COLO668 (cell line): ENCODE measurements at regions not wholly inside any gene's neighbourhood (a gene's known extent, or its start where the extent isn't known, plus 50 kb on each side); places are given as distances from the start of the nearest gene placed in this dataset.
"Not testable (repeated sequence)": the region's sequence is repeated elsewhere in the genome, so short reads cannot be mapped to it uniquely, and the experiment has no call there.

Experiments used
- DNase-seq: peaks from one replicate; lab custom pipeline; 2025; ENCODE audit not compliant: unreplicated experiment; lab: John Stamatoyannopoulos, UW

DNA sequence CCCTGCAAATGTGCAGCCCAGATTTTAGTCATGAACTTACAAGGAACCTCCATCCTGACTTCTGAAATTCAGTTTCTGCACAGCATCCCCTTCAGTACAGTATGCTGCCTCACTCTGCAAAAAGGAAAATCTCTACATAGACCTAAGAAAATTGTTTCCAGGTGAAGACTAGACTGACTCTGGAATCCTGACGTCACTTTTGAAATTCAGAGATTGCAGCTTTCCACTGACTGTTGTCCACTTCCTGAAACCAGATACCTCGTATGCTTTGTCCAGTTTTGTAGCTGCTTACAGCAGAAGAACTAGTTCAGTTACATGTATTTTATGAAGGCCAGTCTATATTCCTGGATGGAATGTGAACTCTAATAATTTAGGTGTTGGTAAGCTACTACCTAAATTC is 629.3 kb upstream of the ST8SIA4 start:
- DNase-seq = no peak

DNA sequence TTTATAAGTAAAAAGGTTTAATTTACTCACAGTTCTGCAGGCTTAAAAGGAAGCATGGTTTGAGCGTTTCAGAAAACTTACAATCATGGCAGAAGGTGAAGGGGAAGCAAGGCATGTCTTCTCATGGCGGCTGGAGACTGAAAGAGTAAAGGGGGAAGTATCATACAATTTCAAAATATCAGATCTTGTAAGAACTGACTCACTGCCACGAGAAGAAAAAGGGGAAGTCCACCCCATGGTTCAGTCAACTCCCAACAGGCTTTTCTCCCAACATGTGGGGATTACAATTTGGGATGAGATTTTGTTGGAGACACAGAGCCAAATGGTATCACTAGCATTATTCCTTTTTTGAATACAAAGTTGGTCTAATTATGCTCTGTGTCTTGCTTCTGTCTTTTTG is 627.9 kb upstream of the ST8SIA4 start:
- no peak for DNase-seq

DNA sequence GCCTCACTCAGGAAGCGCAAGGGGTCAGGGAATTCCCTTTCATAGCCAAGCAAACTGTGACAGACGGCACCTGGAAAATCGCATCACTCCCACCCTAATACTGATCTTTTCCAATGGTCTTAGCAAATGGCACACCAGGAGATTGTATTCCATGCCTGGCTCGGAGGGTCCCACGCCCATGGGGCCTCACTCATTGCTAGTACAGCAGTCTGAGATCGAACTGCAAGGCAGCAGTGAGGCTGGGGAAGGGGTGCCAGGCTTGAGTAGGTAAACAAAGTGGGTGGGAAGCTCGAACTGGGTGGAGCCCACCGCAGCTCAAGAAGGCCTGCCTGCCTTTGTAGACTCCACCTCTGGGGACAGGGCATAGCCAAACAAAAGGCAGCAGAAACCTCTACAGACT is 626.0 kb upstream of the ST8SIA4 start:
- DNase-seq = not testable (repeated sequence)

DNA sequence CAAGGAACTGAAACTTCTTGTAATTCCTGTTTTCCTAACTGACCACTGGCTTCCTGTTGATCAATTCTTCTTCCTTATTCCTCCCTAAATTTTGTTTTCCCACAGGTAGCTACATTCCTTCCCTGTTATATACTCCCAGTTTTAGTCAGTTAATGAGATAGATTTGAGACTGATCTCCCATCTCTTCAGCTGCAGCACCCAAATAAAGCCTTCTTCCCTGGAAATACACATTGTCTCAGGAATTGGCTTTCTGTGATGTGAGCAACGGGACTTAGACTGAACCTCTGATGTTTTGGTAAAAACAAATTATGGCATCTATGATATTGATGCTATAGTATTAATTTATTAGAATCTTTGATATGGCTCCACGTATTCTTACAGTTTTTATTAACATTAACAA is 617.3 kb upstream of the ST8SIA4 start:
- no peak for DNase-seq

DNA sequence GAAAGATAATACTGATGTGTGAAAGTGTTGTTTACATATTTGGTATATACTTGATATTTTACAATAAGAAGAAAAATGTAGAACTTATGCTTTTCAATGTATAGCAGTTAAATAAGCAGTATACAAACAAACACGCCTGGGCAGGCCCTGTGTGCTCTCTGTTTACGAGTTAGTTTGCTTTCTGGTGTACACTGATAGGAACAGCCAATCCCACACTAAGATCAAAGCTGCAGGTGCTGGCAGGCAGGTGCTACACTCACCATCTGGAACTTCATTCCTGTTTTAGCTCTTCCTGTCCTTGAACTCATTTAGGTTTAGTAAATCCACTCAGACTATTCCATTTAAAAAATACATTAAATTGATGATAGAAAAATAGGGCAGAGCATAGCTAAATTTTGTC is 614.7 kb upstream of the ST8SIA4 start:
- DNase-seq = peak; percentile 13

DNA sequence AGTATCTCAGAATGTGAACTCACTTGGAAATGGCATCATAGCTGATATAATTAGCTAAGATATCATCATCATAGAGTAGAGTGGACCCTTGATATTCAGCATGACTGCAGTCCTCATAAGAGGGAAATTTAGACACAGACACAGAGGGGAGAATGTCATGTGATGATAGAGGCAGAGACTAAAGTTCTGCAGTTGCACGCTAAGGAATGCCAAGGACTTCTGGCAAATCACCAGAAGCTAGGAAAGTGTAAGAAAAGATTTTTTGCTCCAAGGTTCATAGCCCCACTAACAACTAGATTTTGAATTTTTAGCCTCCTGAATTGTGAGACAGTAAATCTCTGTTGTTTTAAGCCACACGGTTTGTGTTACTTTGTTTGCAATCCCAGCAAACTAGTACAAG is 612.6 kb upstream of the ST8SIA4 start:
- DNase-seq = no peak

DNA sequence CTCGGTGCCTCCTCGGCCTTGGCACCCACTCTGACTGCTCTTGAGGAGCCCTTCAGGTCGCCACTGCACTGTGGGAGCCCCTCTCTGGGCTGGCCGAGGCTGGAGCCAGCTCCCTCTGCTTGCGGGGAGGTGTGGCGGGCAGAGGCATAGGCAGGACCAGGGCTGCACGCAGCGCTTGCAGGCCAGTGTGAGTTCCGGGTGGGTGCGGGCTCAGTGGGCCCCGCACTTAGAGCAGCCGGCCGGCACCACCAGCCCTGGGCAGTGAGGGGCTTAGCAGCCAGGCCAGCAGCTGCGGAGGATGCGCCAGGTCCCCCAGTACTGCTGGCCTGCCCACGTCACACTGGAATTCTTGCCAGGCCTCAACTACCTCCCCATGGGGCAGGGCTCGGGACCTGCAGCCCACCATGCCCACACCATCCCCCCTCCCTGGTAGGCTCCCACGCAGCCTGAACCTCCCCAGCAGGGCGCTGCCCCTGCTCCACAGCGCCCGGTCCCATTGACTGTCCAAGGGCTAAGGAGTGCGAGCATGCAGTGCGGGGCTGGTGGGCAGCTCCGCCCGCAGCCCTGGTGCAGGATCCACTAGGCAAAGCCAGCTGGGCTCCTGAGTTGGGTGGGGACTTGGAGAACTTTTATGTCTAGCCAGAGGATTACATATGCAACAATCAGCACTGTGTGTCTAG is 602.9 kb upstream of the ST8SIA4 start:
- DNase-seq = no peak

DNA sequence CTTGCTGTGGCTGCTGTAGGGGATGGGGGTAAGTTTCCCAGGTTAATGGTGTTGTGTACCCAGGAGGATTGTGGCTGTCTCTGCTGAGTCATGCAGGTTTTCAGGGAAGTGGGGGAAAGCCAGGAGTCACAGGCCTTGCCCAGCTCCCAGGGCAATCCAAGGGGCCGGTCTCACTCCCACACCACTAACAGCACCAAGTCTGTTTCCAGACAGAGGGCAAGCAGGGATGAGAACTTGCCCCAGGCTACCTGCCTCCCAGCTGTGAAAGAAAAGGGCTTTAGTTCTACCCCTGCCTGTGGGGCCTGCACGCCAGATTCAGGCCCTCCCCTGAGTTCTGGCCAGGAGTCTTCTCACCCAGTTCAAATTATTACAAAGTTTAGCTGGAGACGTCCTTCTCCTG is 579.8 kb upstream of the ST8SIA4 start:
- no peak for DNase-seq

DNA sequence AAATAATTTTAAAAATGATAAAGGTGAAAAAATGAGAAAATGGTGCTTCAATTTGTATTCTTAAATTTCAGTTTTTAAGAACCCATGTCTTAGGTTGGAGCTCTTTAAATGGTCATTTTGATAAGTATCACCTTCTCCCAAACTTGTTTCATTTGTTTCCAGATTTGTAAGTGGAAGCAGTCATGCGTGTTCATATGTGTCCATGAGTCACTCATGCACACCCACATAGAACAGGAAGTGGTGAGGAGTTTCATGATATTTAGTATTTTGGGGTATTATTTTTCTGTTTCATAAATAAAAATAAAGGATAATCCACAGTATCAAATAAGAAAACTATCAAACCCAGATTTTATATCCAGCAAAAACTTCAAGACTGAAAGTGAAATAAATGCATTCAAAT is 570.4 kb upstream of the ST8SIA4 start:
- no peak for DNase-seq

DNA sequence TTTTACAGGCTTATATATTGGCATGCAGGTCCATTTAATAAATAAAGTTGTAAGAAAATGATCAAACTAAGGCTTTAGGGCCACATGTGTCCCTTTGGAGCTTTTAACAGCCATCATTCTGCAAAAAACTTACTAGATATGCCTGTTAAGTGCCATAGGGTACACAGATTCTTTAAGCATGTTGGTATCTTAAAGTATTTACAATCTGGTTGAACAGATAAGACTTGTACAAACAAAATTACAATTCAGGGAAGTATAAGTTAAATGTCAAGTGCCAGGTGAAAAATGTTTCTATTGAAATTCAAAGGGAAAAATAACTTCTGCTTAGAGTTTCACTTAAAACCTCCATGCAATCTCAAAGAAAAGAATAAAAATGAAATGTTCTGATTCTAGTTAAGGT is 558.4 kb upstream of the ST8SIA4 start:
- DNase-seq = no peak

DNA sequence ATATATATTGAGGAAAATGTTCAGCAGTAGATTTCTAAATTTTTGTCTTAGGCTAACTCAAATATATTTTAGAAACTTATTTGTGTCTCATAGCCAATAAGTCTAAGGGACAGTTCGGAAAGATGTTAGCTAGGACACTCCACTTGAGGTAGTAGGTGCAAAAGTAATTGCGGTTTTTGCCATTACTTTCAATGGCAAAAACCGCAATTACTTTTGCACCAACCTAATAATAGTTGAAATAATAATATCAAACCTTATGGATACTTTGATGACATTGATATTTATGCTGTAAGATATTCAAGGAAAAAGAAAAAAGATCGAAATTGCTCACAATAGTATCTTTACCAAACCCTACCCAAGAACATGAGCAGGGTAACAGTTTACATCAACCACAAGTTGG is 555.5 kb upstream of the ST8SIA4 start:
- DNase-seq = no peak

DNA sequence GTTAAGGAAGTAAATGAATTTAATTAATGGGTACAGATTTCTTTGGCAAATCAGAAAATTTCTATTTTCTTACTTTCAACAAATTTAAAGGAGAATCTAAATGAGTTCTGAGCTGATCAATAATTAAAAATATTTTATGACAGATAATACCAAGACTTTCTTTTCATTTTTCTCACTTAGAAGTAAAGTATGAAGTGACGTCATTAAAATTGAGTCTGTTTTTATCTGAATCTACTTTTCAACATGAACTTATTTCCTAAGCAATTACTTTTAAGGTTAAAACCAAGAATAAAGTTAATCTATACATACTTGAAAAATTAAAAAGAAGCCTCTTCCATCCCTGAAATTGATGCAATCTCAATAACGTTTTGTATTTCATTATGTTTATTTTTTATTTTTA is 552.8 kb upstream of the ST8SIA4 start:
- DNase-seq = no peak

DNA sequence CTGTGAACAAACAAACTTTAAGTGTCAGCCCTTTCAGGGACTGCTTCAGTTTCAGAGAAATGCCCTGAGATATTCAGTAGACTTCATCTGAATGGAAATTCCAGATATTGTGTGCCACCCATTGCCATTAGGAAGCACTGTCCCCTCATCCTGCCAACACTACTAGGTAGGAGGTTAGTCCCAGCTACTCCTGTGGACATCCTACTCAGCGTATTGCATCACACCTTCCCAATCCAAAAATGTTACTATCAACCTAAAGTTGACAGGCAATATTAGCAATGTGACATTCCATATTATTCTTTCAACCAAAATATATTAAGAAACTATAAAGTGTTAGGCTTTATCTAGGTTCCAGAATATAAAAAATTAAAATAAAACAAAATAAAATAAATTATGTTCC is 552.0 kb upstream of the ST8SIA4 start:
- no peak for DNase-seq

DNA sequence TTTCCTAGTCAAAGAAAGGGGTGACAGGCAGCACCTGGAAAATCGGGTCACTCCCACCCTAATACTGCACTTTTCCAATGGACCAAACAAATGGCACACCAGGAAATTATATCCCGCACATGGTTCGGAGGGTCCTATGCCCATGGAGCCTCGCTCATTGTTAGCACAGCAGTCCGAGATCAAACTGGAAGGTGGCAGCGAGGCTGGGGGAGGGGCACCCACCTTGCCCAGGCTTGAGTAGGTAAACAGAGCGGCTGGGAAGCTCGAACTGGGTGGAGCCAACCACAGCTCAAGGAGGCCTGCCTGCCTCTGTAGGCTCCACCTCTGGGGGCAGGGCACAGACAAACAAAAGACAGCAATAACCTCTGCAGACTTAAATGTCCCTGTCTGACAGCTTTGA is 539.2 kb upstream of the ST8SIA4 start:
- DNase-seq = not testable (repeated sequence)

DNA sequence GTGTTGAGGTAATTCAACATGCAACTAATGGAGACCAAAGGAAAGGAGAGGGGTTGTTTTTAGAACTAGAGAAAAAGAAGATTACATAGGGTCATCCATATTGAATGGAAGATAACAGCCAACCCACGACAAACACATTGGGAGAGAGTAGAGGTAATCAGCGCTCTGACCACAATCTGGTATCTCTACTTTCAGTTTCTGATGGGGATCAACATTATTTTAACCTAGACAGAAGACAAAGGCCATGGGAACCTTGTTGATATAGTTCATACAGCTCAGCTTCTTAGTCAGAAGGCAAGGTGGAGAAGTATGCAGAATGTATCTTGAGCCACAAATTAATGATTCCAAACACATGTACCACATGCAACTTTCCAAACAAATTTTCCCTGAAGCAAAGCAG is 537.1 kb upstream of the ST8SIA4 start:
- no peak for DNase-seq

DNA sequence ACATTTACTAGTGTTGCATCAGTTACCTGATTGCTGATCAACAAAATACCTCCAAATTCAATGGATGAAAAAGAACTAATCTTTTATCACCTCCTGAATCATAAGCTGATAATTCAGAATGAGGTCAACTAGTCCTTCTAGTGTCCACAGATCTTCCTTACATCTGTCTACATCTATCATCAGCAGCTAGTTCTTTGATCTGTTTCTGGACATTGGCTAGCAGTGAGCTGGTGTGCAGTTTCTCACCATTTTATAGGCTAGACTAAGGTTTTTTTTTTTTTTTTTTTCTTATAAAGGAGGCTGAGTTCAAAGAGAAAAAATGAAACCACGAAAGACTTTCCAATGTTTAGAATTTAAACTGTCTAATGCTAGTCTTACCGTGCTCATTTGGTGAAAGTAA is 534.3 kb upstream of the ST8SIA4 start:
- DNase-seq = no peak

DNA sequence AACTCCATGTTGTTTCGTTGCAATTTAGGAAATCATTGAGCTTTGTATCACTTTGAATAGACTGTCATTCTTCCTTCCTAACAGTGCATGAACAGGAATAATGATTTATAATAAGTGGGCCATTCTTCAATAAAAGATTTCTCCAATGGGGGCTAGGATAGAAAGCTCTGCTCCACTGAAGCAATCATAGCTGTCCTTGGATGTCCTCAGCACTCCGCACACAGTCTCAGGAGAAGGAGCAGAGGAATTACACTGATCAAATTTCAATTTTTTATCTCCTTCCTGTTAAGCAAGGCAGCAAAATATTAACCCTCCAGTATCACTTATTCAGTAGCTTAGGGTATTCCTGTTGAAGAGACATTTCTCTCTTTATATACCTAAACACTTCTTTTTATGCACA is 532.7 kb upstream of the ST8SIA4 start:
- no peak for DNase-seq

DNA sequence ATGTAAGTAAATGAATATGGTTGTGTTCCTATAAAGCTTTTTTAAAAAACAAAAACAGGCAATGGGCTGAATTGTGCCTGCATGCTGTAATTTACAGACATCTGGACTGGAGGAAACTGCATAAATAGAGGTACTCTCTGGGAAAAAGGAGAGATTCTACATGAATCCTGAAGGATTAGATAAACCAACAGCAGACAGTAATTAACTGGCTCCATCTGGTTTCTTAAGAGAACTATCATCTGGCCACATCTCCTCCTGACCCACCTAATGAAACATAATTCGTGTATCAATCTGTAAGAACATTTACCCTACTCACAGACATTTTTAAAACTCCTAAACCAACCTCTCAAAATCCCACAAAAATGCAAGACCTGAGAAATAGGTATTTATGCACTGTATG is 528.1 kb upstream of the ST8SIA4 start:
- DNase-seq = no peak

DNA sequence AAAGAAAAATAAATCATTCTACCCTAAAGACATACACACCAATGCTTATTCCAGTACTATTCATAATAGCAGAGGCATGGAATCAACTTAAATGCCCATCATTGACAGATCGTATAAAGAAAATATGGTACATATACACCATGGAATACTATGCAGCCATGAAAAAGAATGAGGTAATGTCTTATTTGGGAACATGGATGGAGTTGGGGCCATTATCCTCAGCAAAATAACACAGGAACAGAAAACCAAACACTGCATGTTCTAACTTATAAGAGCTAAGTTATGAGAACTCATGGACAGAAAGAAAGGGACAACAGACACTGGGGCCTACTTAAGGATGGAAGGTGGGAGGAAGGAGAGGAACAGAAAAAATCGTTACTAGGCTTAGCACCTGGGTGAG is 527.5 kb upstream of the ST8SIA4 start:
- no peak for DNase-seq

DNA sequence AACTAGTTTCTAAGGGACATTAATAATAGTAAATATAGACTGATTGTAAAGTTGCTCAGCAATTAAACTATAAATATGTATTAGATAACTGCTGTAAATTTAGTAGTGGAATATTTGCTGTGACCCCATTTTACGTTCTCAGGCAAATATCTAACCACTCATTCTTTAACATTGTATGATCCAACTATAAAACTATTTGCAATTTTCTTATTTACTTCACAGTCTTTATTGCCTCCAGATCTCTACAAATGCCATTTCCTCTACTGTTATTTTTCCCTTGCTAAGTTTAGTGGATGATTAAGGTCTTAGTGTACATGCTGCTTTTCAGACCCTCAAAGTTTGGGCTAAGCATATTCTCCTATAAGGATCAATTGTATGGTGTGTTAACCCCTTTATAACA is 526.2 kb upstream of the ST8SIA4 start:
- DNase-seq = no peak

DNA sequence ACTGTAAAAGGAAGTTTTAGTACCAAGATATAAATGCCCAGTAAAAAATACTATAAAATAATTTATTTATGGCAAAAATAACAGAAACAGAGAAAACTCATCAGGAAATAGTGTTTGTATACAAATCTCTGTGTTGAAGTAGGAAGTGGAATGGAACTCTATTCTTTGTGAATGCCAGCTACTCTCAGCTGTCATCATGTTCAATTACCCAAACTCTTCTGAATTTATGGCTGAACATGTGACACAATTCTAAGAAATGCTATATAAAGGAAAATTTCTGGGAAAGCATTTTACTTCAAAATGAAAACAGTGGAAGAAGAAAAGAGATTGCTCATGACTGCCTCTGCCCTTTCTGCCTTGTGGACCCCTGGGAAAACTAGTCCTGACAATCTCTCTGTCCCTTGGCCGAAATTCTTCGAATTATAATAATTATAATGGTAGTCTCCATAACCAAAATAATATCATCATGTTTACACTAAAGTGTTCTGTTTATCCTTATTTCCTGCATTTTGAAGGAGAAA is 522.3 kb upstream of the ST8SIA4 start:
- DNase-seq = no peak

DNA sequence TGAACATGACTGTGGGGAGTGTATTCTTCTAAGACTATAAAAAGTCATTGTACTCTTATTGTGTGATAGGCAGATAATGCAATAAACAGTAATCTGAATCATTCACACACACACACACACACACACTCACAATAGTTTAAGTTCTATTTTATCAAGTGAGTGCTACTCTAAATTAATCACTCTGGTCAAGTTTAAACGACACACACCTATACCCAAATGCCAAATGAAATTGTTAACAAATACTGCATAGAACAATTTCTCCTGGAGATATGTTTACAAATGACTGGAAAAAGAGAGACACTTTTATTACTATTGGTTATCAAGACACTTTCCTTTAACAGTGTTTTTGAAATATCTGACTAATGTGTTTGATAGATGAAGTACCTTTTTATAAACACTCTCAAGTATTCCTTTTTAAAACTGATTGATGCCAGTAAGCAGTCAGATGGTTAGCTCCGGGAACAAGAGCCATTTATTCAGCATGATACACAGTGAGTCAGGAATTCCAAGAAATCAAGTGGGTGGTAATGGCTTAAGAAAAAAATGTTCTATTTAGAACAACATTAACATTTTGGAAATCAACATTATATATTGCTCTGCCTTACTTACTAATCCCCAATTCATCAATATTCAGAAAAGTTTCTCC is 521.6 kb upstream of the ST8SIA4 start:
- no peak for DNase-seq

DNA sequence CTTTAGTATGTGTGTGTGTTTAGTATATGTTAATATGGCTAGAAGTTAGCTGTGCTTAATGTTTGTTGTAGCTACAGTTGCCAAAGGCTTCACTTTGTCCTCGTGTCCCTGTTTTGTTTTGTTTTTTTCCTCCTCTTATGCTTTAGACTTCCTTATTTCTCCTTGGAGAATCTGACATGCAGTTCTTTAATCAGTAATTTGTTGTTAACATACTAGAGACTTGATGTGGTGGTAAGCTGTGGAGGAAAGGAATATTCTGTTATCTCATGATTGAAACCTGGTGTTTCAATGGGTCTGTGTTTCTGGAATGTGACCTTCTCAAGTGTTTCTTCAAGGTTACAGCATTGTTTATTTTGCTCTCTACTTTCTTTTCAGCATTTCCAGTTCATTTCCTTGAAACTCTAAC is 515.6 kb upstream of the ST8SIA4 start:
- DNase-seq = no peak
